GM18517 (cell line): ENCODE measurements at regions not wholly inside any gene's neighbourhood (a gene's known extent, or its start where the extent isn't known, plus 50 kb on each side); places are given as distances from the start of the nearest gene placed in this dataset.
"Not testable (repeated sequence)": the region's sequence is repeated elsewhere in the genome, so short reads cannot be mapped to it uniquely, and the experiment has no call there.

ENCODE experiments used
- ATAC-seq: cut with Tn5 transposase; IDR thresholded peaks from one replicate; pipeline ENCODE4 v1.9.1; 2021; ENCODE audit warnings: mild to moderate bottlenecking, moderate library complexity; ENCODE audit not compliant: unreplicated experiment

DNA sequence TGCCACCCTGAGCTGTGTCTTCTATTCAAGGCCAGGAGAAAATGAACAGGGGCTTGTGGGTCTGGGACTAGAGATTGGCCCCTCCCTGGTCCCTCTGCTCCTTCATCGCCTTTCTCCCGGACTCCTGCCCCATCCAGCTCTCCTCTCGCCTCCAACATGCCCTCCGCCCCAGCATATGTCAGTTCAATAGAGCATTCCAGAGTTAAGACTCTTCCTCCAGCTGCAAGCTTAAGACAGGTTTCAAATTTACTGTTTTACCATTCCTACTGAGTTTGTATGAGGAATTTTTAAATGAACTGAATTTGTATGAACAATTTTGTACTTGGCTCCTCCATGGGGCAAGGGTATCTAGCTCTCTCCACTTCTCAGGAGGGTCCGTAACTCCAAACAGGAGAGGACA, 195.6 kb downstream of the TBC1D2B start:
- ATAC-seq = no peak

DNA sequence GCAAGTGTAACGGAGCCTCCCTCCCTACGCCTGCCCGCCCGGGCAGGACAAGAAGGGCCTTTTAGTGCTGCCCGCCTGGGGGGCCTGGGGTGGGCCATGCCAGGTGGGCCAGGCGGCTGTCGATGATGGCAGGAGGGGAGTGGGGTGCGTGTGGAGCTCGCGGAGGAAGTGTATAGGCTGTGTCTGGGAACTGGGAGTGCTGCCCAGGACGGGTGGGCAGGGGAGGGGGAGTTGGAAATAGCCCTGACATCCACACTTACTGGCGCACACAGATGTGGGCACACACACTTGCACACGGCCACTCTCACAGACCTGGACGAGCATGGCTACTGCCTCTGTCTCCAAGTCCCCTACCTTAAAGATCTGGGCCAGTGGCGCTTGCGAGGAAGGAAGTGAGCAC, 196.0 kb downstream of the TBC1D2B start:
- ATAC-seq = not testable (repeated sequence)

DNA sequence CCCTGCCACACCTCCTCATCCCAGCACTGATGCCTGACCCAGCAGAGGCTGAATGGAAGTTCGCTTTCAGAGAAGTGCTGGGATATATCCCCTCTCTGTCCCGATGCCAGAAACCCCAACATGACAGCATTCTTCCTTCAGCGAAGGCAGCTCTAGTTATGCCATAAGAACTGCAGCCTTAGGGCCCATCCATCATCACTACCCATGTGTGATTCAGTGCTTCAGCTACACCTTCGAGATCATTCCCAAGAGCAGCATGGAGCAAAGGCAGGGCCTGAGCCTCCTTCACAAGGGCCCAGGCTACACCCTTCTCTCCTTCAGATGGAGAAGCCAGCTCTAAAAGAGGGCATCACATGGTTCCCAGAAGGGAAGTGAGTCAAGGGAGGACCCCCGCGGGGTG, 198.0 kb downstream of the TBC1D2B start:
- not testable (repeated sequence) for ATAC-seq

DNA sequence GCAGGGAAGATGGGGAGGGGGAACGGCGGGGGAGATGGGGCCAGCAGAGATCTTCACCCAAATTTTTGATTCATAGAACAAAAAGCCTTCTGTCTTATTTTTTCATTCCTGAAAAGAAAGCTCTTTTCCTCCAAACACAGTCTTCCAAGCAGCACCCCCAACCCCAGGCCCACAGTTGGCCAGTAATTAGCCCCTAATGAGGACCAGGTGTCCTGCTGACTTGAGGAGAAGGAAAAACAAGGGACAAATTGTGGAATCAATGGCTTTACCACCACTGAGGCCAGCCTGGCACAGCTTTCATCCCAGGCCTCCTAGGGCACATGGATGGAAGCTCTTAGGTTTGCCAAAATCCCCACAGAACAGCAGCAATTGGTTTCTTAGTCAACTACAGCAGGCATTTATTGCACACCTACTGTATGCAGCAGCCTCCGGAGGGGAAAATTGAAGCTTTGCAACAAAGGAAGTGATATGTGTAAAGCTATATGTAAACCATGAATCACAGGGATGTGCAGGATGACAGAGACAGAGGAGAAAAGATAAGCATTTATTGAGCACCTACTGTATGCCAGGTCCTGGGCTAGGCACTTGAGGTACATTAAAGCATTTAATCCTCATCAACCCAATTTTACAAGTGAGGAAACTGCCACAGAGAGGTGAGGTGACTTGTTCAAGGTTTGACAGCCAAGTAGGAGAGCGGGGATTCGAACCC, 199.5 kb downstream of the TBC1D2B start:
- no peak for ATAC-seq

DNA sequence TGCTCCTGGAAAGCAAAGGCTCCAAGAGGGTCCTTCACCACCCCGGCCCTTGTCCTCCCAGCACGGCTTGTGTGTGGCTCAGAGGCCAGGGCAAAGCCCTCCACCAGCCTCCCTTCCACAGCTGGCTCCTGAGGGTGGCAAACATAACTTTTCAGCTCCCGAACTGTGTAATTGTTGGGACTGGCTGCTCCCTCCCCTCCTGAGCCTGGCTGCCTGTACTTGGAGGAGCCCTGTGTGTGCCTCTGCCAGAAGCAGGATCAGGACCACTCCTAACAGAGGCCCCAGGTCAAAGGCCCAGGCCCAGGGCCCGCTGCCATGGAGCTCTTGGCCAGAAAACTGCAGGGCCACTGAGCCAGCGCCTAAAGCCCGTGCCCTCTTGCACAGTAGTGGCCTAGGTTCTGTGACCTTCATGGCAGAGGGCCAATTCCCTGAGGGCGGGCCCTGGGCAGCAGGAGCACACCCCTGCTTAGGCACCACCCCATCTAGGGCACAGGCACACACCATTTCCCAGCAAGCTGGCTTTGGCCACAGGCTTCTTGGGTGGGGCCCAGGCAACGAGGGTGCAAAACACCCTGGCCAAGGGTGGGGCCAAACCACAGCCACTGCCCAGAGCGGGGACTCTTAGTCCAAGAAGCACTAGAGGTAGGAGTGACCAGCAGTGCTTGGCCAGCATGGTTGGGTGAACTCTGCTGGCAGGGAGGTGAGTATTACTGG, 201.2 kb downstream of the TBC1D2B start:
- not testable (repeated sequence) for ATAC-seq

DNA sequence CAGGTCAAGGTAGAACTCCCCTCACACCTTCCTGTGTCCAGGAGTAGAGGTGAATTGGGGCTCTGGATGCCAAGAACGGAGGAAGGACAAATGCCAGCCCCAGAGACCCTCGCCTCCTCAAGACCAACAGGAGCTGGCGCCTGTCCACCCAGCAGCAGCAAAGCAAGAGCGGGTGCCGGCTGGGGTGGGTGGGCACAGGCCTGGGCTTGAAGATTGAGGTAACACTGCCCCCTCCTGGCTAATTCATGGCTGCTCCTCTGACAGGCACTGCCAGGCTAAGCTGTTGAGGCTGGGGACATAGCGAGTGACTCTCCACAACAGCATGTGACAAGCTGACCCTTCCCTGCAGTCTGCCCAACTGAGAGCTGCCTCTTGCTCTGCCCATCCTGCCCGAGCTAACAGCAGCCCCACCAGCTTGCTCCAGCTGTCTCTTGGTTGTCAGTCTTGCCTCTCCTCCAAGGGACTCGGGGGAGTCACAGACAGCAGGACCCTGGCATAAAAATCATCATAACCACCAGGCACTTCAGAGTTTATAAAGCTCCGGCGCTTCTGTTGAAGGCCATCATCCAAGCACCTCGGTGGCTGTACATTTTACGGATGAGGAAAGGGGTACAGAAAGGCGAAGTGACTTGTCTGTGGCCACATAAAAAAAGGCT, 202.3 kb downstream of the TBC1D2B start:
- not testable (repeated sequence) for ATAC-seq

DNA sequence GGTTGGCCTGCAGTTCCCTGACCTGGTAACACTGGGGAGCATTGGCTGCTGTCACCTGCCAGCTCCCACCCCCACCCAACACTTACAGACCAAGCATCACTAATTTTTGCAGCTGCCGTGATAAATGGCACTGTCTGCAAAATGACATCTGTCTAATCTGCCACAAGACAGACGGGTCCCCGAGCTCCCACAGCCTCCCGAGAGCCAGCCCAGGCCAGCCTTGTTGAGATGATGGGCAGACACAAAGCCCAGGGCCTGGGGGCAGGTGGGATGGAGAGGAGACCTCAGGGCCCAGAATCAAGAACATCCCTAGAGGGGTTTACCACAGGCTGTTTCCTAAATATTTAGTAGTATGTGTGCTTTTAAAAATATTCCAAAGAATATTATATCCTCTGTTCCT, 203.4 kb downstream of the TBC1D2B start:
- no peak for ATAC-seq

DNA sequence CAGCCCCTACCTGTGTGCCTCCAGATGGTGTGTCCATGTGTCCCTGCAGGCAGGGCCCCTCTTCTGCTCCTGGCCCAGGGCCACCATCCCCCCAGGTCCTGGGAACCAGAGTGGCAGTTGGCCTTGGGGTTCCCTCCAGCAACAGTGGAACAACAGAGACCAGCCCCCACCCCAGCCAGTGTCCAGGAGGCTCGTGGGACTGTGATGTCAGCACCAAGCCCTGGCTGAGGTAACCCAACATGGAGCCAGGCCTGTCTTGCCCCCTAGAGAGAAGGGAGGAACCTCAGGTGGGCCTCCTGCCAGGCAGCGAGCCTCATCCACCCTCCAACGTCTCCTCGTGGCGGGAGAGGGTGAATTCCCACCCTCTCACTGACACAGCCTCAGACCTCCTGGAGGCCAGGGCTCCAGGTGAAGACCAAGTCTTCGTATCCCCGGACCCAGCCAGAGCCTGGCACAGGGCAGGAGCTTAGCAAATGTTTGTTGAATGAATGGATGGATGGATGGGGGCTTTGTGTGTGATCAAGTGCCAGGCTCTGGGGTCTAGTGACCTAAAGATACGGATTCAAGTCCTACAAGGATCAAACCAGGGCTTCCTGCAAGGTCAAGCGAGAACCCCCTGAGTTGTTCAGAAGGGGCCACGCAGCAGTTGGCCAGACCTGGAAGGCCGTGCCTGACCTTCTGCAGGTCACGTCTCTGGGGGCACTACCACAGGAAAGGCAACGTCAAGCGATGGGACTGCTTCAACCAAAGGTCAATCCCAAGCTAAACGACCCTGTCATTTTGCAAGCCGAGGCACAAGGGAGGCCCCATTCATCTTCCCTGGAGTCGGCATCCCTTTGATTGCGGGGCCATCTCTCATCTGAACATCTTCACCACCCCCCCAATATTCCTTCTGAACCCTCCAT, 204.7 kb downstream of the TBC1D2B start:
- not testable (repeated sequence) for ATAC-seq

DNA sequence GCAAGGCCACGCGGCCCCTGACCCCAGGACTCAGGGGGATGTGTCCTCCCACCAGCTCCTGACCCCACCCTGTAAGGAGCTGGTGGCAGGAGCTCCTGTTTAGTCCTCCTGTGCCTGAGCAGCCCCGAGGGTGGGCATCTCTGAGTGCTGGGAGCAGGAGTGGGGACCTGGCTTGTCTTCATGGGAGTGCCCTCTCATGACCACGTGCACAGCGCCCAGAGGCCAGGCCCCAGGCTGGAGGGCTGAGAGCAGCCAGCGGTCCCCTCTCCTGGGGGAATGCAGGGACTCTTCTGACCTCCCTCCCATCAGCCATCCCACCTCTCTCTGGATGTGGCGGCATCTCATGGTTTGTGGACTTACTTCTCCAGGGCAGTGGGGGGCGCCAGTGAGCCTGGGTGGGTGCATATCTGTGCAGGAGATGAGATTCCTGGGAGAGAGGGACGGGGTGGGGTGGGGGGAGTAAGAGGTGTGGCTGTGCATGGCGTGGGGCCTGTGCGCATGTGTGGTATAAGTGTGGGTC, 205.6 kb downstream of the TBC1D2B start:
- ATAC-seq = no peak

DNA sequence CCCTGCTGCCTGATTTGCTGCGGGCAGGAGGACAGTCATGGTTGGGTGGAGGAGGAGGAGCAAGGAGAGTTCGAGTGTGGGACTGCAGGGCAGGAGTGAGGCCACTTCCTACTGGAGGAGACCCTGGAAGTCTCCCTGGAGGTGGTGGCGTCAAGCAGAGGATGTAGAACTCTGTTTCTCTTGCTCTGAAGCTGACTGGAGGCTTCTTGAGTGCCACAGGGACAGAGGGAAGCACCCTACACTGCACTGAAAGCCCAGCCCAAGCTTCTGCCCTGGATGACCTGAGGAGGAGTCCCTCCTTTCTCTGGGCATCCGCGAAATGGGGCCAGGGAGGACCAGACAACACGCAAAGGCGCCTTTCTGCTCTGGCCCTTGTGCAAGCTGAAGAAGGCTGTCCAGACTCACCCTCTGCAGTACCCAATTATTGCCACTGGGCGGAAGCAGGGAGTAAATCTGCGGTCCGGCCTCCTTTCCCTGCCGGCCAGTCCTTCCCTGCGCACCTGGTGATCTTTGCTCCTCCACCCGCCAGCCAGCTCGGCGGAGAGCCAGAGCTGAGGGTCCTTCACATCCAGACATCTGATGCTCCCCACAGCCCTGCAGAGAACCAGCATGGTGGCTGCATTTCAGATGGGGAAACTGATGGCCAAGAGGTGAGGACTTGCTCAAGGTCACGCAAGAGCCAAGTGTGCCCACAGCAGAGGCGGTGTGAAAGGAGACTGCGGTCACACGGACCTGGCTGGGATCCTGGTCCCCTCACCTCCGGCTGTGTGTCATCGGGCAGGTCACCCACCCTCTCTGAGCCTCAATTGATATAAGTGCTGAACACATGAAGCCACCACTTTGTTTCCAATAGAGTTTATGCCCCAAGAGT, 207.1 kb downstream of the TBC1D2B start:
- ATAC-seq = no peak

DNA sequence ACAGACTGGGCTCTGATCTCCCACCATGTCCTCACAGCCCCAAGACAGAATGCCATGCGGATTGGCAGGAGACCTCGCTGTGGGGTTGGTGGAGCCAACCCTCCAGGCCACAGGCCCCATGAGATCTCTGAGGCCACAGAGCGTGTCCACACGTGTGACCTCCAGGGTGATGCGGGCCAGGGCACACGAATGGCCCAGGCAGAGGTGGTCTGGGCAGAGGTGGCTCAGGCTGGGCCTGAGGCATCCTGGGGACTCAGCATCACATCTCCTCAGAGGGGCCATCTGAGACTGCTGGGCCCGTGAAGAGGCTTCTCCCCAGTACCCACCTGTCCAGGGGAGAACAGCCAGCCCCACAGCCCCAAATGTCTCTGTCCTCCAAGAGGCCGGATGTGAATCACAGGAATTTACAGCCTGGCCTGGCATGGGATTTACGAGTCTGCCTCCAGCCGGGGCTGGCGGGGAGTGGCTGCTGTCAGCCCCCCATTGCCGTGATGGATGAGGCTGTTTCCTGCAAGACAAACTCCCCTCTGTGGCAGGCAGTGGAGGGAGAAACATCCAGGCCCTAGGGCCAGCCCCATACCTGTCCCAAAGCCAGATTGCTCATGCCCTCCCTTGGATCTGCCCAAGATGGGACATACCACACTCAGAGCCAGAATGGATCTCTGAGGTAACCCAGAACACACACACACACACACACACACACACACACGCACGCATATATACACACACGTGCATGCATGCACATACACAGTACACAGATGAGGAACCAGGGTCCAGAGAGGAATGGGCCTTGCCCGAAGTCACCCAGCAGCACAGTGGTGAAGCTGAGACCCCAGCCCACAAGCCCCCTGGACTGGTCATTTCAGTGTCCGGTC, 208.3 kb downstream of the TBC1D2B start:
- no peak for ATAC-seq

DNA sequence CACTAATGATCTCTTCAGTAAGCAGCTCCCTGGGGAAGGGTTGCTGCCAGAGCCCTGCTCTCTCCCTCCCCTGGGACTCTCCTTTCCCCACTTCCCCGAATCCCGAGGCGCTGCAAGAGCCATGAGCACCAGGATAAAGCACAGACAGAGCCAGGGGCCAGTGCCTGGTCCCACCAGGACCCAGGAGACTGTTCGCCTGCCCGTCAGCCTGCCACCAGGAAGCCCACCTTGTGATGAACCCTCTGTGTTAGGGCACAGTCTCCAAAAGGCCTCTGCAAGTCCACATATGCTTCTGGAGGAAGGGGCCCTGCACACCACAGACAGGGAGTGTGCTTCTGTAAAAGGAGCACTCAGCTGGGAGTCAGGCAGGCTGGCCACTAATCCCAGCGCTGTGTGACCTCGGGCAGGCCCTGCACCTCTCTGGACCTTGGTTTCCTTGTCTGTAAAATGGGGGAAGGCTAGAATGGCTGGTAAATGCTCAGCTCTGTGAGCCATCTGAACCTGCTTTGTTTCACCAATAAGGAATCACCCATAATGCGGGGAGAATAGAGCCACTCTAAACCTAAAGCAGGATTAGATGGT, 209.4 kb downstream of the TBC1D2B start:
- not testable (repeated sequence) for ATAC-seq

DNA sequence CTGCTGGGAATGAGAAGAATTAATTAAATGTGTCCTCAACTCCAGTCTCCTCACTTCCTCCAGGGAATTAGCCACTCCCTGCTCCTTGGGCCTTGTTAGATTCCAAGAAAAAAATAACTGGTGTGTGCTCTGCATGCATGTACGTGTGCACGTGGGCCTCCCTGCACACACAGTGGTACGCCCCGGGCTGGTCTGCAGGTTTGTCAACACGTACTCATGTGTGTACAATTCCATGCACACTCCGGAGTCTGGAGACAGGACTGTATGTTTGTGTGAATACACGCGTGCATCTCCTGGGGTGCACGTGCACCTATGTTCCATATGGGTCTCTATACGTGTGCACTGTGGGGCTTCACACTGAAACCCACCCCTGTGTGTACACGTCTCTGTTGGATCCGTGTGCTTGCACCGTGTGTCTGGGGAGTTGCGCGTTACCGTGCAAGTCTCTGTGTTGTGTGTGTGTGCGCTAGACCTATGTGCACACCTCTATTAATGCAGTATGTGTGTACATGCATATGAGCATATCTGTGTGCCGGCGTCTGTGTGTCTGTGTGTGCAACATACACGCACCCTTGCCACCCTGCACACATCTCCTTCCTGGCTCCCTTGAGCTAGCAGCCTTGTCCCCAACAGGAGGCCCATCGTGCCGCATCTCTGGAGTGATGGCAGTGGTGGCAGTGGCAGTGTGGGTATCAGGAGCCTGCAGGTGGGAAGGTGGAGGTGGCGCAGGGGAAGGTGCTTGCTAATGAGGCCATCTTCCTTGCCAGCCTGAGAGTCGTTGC, 210.1 kb downstream of the TBC1D2B start:
- no peak for ATAC-seq

DNA sequence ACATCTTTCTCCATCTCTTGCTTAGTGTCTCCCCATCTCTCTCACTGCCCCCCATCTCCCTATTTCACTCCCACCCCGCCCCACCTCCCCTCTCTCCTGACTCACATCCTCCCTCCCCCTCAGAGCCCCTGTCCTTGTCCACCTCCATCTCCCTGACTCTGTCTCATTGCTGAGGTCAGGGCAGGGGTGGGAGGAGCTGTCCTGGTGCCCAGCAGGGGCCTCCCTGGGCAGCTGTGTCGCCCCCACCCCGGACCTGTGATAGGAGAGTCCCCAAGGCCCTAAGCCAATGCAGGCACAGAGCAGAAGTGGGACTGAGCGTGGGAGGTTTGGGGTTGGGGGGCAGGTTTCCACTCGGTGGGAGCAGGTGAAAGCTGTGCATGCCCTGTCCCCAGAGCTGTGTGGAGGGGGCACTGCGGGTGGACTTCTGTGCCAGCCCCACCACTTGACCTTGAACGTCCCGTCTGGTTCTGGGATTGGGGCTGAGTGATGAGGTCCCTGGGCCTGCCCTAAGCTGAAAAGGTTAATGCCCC, 210.8 kb downstream of the TBC1D2B start:
- no peak for ATAC-seq

DNA sequence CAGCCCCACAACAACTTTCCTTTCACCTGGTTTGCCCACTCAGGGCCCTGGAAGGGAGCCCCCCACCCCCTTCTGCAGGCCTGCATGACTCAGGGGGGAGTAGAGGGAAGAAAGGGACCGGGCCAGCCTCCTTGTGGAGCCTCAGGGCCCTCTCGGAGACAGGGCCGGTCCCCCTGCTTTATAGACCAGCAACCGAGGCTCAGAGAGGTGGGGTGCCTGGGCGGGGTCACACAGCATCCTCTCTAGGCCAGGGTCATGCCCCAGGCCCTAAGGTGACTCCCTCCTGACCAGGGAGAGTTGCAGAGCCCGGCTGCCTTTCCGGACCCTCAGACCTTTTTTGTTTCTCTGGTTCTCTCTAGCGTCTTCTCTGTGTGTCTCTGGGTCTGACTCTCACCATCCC, 211.3 kb downstream of the TBC1D2B start:
- ATAC-seq = no peak

DNA sequence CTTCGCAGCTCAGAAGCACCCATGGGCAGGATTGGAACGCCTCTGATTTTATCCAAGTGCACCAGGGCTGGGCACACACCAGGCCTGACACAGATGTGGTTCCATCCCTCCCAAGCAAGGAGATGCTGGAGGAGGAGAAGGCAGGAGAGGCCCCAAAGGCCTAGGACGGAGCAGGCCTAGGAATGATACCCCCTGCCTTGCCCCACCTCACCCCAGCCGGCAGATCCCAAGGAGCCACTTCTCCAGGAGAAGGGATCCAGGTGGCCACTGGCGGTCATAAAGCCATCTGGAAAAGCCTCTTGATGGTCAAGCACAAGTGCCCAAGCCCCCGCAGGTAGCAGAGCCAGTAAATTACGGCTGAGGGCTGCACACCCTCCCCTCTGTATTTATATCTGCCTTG, 211.8 kb downstream of the TBC1D2B start:
- ATAC-seq = no peak

DNA sequence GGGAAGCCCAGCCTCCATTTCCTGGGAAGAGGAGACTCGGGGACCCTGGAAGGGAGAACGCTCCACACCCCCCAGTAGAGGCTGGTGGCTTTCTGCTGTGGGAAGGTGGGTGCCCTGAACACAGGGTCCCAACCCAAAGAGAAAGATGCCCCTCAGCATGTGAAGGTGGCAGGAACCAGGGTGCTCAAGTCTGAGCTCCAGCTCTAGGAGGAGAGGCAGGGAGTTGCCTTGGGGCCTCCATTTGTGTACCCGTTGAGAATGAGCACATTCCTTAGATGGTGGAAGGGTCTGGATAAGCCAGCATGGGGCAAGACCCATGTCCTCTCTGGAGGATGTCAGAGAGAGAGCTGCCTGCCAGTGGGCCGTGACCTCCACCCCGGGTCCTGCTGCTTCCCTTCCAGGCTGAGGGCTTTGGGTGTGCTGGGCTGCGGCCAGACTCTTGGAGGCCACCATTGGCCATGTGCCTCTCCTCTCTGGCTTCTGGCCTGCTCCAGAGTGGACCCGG, 212.4 kb downstream of the TBC1D2B start:
- no peak for ATAC-seq
